ENCODE measurements at regions not wholly inside any gene's neighbourhood (a gene's known extent, or its start where the extent isn't known, plus 50 kb on each side); places are given as distances from the start of the nearest gene placed in this dataset.
"Not testable (repeated sequence)": the region's sequence is repeated elsewhere in the genome, so short reads cannot be mapped to it uniquely, and the experiment has no call there.

DNA sequence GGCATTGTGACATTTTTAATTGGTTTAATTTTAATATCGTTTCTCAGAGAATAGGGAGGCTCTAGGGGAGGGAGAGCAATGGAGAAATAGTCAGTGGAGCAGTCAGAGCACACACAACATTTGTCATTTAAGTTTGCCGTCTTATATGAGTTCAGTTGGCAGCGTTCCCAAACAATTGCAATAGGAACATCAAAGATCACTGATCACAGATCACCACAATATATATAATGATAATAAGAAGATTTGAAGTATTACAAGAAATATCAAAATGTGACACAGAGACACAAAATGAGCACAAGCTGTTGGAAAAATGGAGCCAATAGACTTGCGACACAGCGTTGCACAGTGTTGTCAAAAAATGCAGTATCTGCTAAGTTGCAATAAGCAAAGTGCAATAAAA is 303.7 kb downstream of the CDH19 start:
- DNase-seq (ENCODE audit: low spot score) = no peak

- no peak for DNase-seq (ENCODE audit: low spot score)
Measured at GRCh38 chr18:66280470-66280869, 323.4 kb downstream of the CDH19 start.

DNA sequence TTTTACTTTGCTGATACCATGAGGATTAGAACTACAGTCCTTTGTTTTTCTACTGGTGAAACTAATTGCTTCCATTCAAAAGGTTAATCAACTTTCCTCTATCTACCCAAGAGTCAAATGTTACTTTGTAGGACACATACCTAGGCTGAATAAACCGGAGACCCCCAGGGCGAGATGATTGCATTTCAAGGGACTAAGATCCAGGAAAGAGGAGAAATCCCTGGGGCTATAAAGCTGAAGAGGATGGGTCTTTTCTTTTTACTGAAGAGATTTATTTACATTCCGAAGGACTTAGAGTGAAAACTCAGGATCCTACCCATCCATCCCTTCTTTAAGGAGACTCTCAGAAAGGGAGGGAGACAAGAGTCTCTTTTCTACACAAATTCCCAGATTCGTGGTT is 331.9 kb downstream of the CDH19 start:
- no peak for DNase-seq (ENCODE audit: low spot score)

DNA sequence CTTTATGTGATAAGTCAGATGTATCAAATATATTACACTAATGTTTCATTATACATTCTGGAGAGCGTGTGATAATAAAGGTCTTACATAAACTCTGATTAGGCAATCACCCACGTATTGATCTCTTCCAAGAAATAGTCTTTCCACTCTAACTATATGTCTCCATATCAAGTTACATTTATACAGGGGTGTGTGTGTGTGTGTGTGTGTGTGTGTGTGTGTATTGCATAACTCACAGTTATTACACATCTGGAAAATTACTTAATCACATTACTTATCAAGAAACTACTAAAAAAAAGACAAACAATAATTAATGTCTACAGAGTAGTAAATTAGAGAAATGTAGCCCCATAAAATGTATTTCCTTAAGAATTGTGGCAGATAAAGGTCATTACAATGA is 339.8 kb downstream of the CDH19 start:
- DNase-seq (ENCODE audit: low spot score) = no peak

DNA sequence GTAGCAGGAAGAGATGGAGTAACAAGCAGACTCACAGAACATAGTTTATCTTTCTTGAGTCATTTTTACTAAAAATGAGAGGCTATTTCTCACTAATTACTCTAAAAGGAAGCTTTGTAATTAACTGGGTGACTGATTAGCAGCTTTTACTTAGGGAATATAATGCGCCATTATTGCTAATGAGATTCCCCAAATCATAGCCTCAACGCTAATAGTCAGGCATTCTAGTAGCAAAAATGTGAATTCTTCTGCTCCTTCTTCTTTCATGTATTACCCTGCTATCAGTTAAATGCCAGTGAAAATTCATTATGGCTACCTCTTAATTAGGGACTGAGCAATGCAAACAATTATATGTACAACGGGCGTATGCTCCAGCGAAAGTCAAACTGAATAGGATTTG is 349.8 kb downstream of the CDH19 start:
- DNase-seq (ENCODE audit: low spot score) = no peak

DNA sequence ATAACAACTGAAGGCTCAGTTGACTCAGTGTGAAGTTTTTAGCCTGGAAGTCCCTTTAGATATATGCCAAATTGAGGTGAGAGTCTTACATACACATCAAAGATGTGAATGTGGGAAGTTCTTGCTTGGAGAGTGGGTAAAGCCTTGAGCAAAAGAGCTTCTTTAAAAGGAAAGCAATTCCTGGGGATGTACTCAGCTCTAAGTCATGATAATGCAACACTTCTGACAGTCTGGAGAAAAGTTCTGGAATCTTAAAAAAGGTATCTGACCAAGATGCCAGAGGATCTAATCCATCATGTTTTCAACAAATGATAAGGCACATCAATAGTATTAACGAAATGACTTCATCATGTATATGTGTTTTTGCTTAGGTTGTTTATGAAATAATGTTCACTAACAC is 351.2 kb downstream of the CDH19 start:
- no peak for DNase-seq (ENCODE audit: low spot score)

DNA sequence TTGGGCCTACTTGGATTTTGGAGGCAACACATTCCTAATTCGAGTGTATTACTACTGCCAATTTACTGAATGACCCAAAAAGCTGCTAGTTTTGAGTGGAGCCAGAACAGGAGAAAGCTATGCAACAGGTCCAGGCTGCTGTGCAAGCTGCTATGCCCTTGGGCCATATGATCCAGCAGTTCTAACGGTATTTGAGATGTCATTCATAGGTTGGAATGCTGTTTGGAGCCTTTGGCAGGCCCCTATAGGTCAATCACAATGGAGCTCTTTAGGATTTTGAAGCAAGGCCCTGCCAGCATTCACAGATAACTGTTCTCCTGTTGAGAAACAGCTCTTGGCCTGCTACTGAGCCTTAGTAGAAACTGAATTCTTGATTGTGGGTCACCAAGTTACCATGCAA is 368.7 kb downstream of the CDH19 start:
- DNase-seq (ENCODE audit: low spot score) = no peak

- no peak for DNase-seq (ENCODE audit: low spot score)
Measured at GRCh38 chr18:66226782-66227181, 377.1 kb downstream of the CDH19 start.

DNA sequence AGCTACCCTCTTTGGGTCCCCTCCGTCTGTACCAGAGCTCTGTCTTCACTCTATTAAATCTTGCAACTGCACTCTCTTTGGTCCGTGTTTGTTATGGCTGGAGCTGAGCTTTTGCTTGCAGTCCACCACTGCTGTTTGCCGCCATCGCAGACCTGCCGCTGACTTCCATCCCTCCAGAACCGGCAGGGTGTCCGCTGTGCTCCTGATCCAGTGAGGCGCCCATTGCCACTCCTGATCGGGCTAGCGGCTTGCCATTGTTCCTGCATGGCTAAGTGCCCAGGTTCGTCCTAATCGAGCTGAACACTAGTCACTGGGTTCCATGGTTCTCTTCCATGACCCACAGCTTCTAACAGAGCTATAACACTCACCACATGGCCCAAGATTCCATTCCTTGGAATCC is 380.6 kb downstream of the CDH19 start:
- DNase-seq (ENCODE audit: low spot score) = not testable (repeated sequence)

DNA sequence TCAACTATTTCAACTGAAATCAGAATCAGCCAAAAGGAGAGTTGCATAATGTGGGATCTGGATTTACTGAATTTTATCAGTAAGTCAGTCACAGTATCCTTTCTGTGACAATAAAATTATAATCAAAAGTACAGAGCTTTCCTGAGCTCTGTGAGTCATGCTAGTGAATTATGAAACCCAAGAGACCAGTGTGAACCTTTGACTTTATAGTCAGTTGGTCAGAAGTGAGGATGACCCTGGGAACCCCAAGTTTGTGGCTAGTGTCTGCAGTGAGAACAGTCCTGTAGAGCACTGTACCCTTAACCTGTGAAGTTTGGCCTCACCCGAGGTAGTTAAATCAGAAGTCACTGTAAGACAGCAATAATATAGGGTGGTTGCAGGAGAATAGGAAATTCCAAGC is 381.7 kb downstream of the CDH19 start:
- no peak for DNase-seq (ENCODE audit: low spot score)

- DNase-seq (ENCODE audit: low spot score) = no peak
Measured at GRCh38 chr18:66219817-66220216, 384.1 kb downstream of the CDH19 start.

DNA sequence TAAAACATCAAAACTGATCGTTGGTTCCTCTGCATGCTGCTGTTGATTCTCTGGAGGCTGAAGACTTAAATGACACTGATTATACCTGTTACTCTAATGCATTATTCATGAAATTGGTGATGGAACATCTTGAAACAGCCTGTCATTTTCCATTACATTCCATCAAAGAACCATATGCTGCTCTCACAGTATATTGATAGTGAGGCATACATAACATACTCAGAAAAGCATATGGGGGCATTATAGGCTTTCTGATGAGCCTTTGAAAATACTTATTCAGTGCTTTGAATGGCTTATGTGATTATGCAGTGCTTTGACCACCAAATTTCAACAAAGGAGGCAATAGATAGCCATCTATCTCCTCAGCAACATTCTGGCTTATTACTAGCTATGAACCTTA is 392.1 kb downstream of the CDH19 start:
- no peak for DNase-seq (ENCODE audit: low spot score)

DNA sequence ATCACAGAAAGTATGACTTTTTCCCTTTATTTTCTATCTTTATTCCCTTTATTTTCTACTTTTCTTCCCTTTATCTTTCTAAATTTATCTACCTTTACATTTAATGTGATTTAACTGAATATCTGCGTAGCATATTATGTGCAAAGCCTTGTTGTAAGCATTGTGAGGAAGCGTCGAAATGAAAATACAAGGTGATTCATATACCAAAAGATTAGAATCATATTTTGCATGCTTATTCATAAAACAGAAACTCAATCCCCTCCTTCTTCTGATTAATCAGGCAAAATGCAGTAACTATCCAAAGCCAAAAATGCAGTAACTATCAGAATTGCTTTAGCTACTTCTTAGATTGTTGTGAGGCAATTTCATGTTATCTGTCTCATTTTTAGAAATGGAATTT is 393.0 kb downstream of the CDH19 start:
- no peak for DNase-seq (ENCODE audit: low spot score)

DNA sequence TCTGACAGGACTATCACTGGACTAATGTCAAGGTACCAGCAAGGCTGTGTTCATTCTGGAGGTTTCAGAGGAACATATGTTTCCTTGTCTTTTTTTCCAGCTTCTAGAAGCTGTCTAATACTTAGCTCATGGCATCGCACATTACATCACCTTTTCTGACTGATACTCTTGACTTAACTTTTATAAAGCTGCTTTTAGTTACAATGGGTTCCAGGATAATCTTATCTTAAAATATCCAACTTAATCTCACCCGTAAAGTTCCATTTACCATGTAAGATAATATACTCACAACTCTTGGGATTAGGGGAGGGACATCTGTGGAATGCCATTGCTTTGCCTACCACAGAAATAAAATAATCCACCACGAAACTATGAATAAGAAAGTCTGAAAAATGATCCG is 394.2 kb downstream of the CDH19 start:
- no peak for DNase-seq (ENCODE audit: low spot score)

DNA sequence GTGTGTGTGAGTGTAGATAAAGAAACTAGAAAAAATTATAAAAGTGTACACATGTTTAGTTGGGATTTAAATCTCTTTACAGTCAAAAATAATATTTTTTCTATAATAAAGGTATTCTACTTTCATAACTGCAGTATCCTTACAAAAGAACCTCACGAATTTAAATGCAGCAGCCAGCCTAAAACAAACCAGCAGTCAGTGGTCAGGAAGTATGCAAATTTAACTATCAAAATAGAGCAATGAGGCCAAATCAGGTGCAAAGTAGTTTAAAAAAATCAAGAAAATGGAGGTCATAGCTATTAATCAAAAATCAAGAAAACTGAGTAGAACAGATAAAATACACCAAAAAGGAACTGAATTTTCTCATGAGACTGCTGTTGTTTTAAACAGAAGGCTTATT is 407.1 kb downstream of the CDH19 start:
- DNase-seq (ENCODE audit: low spot score) = no peak

DNA sequence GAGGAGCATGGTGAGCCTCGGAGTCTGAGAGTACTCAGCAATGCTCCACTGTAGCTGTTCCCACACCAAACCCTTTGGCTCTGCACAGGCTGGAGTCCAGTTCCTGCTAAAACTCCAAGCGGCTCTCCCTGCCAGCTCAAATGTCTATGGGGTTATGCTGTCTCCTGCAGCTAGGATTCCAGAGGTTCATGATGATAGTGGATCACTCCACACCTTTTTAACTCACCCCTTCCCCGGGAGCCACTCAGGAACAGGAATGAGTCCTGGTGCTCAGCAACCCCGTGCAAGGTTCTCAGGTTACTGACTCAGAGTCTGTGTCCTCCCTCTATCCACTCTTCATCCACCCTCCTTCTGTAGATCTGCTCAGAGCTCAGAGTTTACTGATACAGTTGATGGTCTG is 410.0 kb downstream of the CDH19 start:
- DNase-seq (ENCODE audit: low spot score) = no peak

GRCh38 chr18:66193394-66193793 is 410.5 kb downstream of the CDH19 start:
- DNase-seq (ENCODE audit: low spot score) = no peak

- no peak for DNase-seq (ENCODE audit: low spot score)
Measured at GRCh38 chr18:66168685-66169235, 417.9 kb downstream of the CDH7 start.

DNA sequence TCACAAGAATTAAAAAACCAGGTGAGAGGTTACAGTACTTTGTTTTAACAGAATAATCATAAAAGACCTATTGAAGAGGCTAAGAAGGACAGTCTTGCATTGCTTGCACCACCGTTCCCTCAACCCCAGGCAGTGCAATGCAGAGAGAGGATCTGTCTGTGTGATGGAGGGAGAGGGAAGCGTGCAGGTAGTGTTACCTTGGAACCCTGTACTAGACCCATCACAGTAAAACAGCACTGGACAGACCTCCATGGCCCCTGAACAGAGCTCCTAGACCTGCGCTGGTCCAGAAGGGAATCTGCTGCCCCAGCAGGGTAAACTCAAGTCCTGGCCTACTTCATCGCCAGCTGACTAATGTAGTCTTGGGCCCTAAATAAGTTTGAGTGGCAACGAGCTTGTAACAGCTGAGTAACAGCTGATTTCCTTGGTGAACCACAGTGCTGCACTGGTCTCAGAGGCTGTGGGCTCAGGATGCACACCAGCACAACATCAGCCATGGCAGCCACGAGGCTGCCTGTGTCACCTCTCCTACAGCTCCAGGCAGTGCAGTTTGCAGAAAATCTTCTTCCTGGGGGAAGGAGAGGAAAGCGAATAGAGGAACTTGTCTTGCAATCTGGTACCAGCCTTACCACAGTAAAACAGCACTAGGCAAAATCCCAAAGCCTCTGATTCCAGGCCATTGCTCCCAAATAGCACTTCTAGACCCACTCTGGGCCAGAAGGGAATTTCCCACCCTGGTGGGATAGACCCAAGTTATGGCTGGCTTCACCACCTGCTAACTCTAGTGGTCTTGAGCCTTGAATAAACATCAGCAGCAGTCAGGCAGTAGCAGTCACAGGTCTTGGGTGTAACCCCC is 417.2 kb downstream of the CDH7 start:
- no peak for DNase-seq (ENCODE audit: low spot score)

- no peak for DNase-seq (ENCODE audit: low spot score)
Measured at GRCh38 chr18:66160007-66160406, 409.2 kb downstream of the CDH7 start.

DNA sequence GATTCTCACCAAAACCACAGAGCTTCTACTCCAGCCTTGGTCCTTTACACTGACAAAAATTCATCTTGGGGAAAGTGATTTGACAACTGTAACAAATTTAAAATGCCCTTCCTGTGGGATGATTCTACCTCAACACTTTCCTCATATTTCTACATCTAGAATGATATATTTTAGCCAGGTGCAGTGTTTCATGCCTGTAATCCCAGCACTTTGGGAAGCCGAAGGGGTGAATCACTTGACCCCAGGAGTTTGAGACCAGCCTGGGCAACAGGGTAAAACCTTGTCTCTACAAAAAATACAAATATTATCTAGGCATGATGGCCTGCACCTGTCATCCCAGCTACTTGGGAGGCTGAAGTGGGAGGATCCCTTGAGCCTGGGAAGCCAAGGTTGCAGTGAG is 408.6 kb downstream of the CDH7 start:
- no peak for DNase-seq (ENCODE audit: low spot score)

DNA sequence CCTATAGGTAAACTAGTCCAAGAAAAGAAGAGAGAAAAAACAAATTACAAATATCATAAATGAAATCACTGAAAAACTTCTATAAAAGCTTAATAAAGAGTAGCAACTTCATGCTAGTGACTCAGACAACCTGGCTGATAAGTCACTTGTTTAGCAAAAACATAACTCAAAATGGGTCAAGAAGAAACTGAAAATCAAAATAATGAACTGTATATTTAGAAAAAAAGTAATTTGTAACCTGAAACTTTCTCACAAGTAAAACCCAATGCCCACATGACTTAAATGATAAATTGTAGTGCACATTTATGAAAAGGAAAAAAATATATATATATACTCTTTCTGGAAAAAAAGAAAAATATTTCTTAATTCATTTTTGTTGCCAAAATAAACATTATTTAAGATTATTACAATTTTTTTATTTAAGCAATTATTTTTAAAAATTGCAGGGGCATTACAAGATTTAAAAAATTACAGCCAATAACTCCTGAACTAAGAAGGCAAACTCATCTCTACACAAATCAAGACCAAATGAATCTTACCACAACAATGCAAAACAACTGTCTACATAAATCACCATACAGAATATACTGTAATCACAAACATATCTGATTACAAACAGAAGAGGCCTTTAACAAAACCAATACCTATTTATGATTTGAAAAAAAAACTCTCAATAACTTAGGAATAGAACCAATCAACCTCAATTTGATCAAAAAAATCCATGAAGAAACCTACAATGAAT is 406.3 kb downstream of the CDH7 start:
- no peak for DNase-seq (ENCODE audit: low spot score)

- no peak for DNase-seq (ENCODE audit: low spot score)
Measured at GRCh38 chr18:66150650-66151049, 399.8 kb downstream of the CDH7 start.

Data from SK-N-DZ (cell line).